A549 (cell line): ENCODE measurements at regions not wholly inside any gene's neighbourhood (a gene's known extent, or its start where the extent isn't known, plus 50 kb on each side); places are given as distances from the start of the nearest gene placed in this dataset.

Source experiments
- ATAC-seq, 2 experiments: fragments of 200-7000 bp in 1 of 2; fragments of >200 bp in 1 of 2; cut with Nextera tagmentation in 1 of 2; cut with Tn5 transposase in 1 of 2; 3 replicates each; pipeline versions ENCODE4 v1.8.0 to v1.9.1; 2018 to 2020; ENCODE audit warnings: mild to moderate bottlenecking in 1 of 2, moderate library complexity in 1 of 2
- CTCF ChIA-PET: fragments of 300-600 bp; sonication (Branson Sonifier 250); formaldehyde crosslinking; extraction: SDS; loops from one replicate; lab custom pipeline; 2021; ENCODE audit warnings: antibody characterized with exemption, inconsistent platforms; lab: Yijun Ruan, JAX
- POLR2A ChIA-PET: fragments of 350-600 bp; formaldehyde crosslinking; extraction: SDS; loops from one replicate; lab custom pipeline; 2021; ENCODE audit warnings: antibody characterized with exemption, inconsistent platforms; lab: Yijun Ruan, JAX
- DNase-seq, 2 experiments: peaks; one replicate each; pipeline versions ENCODE4 v3.0.0 to v3.0.0-alpha.2; 2011 to 2016; ENCODE audit warnings: low read depth in 1 of 2, low spot score in 1 of 2
- FAIRE-seq: peaks from 2 replicates; lab custom pipeline; 2011; peaks lifted over from hg19 to GRCh38; lab: Jason Lieb, UNC
- H3K27ac ChIP-seq, 2 experiments: fragments of >200 bp; sonication (Bioruptor Twin); formaldehyde crosslinking; 3 replicates each; pipeline ENCODE4 v1.5.1; 2016 to 2017
- H3K4me1 ChIP-seq: fragments of >200 bp; sonication (Bioruptor Twin); formaldehyde crosslinking; 3 replicates; pipeline ENCODE4 v1.6.1; 2016
- H3K4me2 ChIP-seq: fragments of >200 bp; sonication (Bioruptor Twin); formaldehyde crosslinking; 3 replicates; pipeline ENCODE4 v1.6.1; 2016
- H3K4me3 ChIP-seq: fragments of >200 bp; sonication (Bioruptor Twin); formaldehyde crosslinking; 3 replicates; pipeline ENCODE4 v1.5.1; 2016
- H3K9me3 ChIP-seq: fragments of >200 bp; sonication (Bioruptor Twin); formaldehyde crosslinking; 3 replicates; pipeline ENCODE4 v1.6.1; 2016
- CBX2 ChIP-seq: fragments of 200-600 bp; sonication (generic); IDR thresholded peaks from 2 replicates; pipeline ENCODE4 v1.6.1; 2016; ENCODE audit warnings: low read depth, mild to moderate bottlenecking, borderline replicate concordance
- CEBPB ChIP-seq, 2 experiments: fragments of >200 bp in 1 of 2; sonication (Bioruptor Twin) in 1 of 2; formaldehyde crosslinking in 1 of 2; IDR thresholded peaks; 2 replicates each; pipeline ENCODE4 v1.6.1; 2012 to 2016
- CHD2 ChIP-seq: fragments of 150-350 bp; IDR thresholded peaks from 2 replicates; pipeline ENCODE4 v1.6.1; 2014; ENCODE audit warnings: low read length; ENCODE audit not compliant: partially characterized antibody
- EHF ChIP-seq: fragments of 250-450 bp; sonication (Bioruptor Pico); IDR thresholded peaks from 2 replicates; pipeline ENCODE4 v1.5.0; 2020; ENCODE audit warnings: mild to moderate bottlenecking
- ESRRA ChIP-seq: fragments of 150-350 bp; IDR thresholded peaks from 2 replicates; pipeline ENCODE4 v1.6.1; 2014; ENCODE audit warnings: mild to moderate bottlenecking, low read length, borderline replicate concordance
- FOSB ChIP-seq: fragments of 250-450 bp; sonication (Bioruptor Pico); IDR thresholded peaks from 2 replicates; pipeline ENCODE4 v1.5.0; 2020; ENCODE audit warnings: mild to moderate bottlenecking, moderate library complexity
- FOSL2 ChIP-seq, 2 experiments: fragments of 450-650 bp in 1 of 2; fragments of >200 bp in 1 of 2; sonication (Bioruptor Twin) in 1 of 2; formaldehyde crosslinking; IDR thresholded peaks; 2 replicates each; pipeline versions ENCODE4 v1.5.0 to v1.6.1; 2016 to 2020; ENCODE audit warnings: mild to moderate bottlenecking in 1 of 2, moderate library complexity in 1 of 2
- FOXS1 ChIP-seq: fragments of 250-450 bp; sonication (Bioruptor Pico); IDR thresholded peaks from 2 replicates; pipeline ENCODE4 v1.5.0; 2020; ENCODE audit warnings: mild to moderate bottlenecking, moderate library complexity
- HEYL ChIP-seq: fragments of 250-450 bp; sonication (Bioruptor Pico); IDR thresholded peaks from 2 replicates; pipeline ENCODE4 v1.8.0; 2021; ENCODE audit warnings: mild to moderate bottlenecking, moderate library complexity
- HOXA7 ChIP-seq: fragments of 250-450 bp; sonication (Bioruptor Pico); IDR thresholded peaks from 2 replicates; pipeline ENCODE4 v1.5.0; 2020; ENCODE audit warnings: mild to moderate bottlenecking, moderate library complexity
- KDM1A ChIP-seq: fragments of 200-600 bp; sonication (generic); IDR thresholded peaks from 2 replicates; pipeline ENCODE4 v1.6.1; 2016; ENCODE audit warnings: low read depth, mild to moderate bottlenecking
- KDM5A ChIP-seq: fragments of 200-600 bp; sonication (generic); IDR thresholded peaks from 2 replicates; pipeline ENCODE4 v1.6.1; 2016; ENCODE audit warnings: antibody characterized with exemption, mild to moderate bottlenecking
- MYC ChIP-seq: IDR thresholded peaks from 2 replicates; pipeline ENCODE4 v1.6.1; 2012; ENCODE audit warnings: mild to moderate bottlenecking, inconsistent platforms, low read length, improper control_type of control experiment, borderline replicate concordance
- POLR2A ChIP-seq: IDR thresholded peaks from 2 replicates; pipeline ENCODE4 v1.6.1; 2012; ENCODE audit warnings: mild to moderate bottlenecking, low read length
- POLR2AphosphoS2 ChIP-seq: conservative IDR thresholded peaks from 2 replicates; pipeline ENCODE4 v1.6.1; 2012; ENCODE audit warnings: low read length, improper control_type of control experiment, inconsistent platforms
- RARB ChIP-seq: fragments of 250-450 bp; sonication (Bioruptor Pico); IDR thresholded peaks from 2 replicates; pipeline ENCODE4 v1.8.0; 2021; ENCODE audit warnings: mild to moderate bottlenecking, moderate library complexity
- RNF2 ChIP-seq: fragments of 200-600 bp; sonication (generic); IDR thresholded peaks from 2 replicates; pipeline ENCODE4 v1.6.1; 2016; ENCODE audit warnings: low read depth, mild to moderate bottlenecking, antibody characterized with exemption, moderate library complexity, borderline replicate concordance
- ZFP36 ChIP-seq: fragments of 450-650 bp; IDR thresholded peaks from 2 replicates; pipeline ENCODE4 v1.6.1; 2014; ENCODE audit warnings: borderline replicate concordance; ENCODE audit not compliant: partially characterized antibody
- ZSCAN20 ChIP-seq: fragments of 250-450 bp; sonication (Bioruptor Pico); IDR thresholded peaks from 2 replicates; pipeline ENCODE4 v1.8.0; 2022; ENCODE audit warnings: mild to moderate bottlenecking, moderate library complexity
- WGBS: methylation state at CpG from one replicate; pipeline ENCODE4 v1.1.6; 2017; ENCODE audit errors: missing lambda C conversion rate; 5-methylcytosine and 5-hydroxymethylcytosine counted together
- TF ChIP-seq, protein P1 (sequence below): IDR thresholded peaks from 2 replicates; pipeline ENCODE4 v1.6.1; 2012
- TF ChIP-seq, protein P2 (sequence below): fragments of 450-650 bp; IDR thresholded peaks from 2 replicates; pipeline ENCODE4 v1.6.1; 2014; ENCODE audit warnings: antibody characterized with exemption
- TF ChIP-seq, protein P3 (sequence below): fragments of 150-350 bp; IDR thresholded peaks from 2 replicates; pipeline ENCODE4 v1.6.1; 2014; ENCODE audit warnings: low read depth, mild to moderate bottlenecking, low read length
- TF ChIP-seq, protein P4 (sequence below): fragments of >200 bp; sonication (Bioruptor Twin); formaldehyde crosslinking; IDR thresholded peaks from 3 replicates; pipeline ENCODE4 v1.6.1; 2016
- TF ChIP-seq, protein P5 (sequence below): fragments of >200 bp; sonication (Bioruptor Twin); formaldehyde crosslinking; IDR thresholded peaks from 2 replicates; pipeline ENCODE4 v1.6.1; 2016
- TF ChIP-seq, protein P6 (sequence below): IDR thresholded peaks from 2 replicates; pipeline ENCODE4 v1.6.1; 2012; ENCODE audit warnings: low read depth, borderline replicate concordance
- TF ChIP-seq, protein P7 (sequence below): fragments of 200-600 bp; sonication (generic); IDR thresholded peaks from 2 replicates; pipeline ENCODE4 v1.6.1; 2016; ENCODE audit warnings: antibody characterized with exemption, mild to moderate bottlenecking, moderate library complexity

DNA sequence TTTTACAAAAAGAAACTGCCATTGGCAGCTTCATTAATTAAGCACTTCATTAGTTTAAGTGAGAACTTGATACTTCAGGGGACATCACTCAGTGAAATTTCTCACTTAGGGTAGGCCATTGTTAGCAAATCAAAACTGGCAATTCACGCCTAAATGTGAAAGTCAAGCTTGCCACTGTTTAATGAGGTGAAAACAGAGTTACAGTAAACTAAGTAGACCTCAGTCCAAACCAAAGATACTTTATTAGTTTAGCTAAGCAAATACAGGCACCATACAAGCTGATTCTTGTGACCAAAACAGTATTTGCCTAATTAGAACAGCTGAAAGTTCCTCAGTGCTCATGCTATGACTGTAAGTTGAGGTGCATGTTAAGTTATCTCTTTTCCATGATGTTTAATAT is 176.5 kb upstream of the CPNE8 start:
- POLR2A ChIA-PET, result no interaction called here
- ATAC-seq, result no peak

DNA sequence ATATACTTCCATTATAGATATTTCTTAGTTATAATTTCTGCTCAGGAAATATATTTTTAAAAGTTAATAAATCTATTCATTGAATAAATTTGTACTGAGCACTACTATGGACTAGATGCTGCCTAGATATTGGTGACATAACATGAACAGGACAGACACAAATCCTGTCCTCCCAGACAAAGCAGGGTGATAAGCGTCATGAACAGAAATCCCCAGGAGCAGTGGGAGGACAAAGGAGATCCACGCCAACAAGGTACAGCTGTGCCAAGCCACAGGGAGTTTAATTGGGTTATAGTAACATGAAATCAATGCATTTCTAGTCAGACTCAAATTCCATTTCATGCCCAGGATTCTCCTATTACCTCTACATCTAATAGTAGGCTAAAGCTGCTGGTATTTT is 171.8 kb upstream of the CPNE8 start:
- Histone ChIP-seq H3K4me1 (no peaks in the 10 kb centered on the region), H3K4me2 (no peak overlapping the region), H3K9me3 (no peaks in the 10 kb centered on the region), H3K27ac (no peak overlapping the region), H3K4me3 (no peak overlapping the region)
- 39% methylated on average over 2 of the region's 2 CpGs for WGBS
- CTCF ChIA-PET, result no interaction called here
- FAIRE-seq (no peak), DNase-seq (no peak), ATAC-seq (no peak)
- no peak for TF ChIP-seq POLR2A
- no peak for TF ChIP-seq FOXS1 (CRISPR knock-in tag)
- TF ChIP-seq, protein P1, sequence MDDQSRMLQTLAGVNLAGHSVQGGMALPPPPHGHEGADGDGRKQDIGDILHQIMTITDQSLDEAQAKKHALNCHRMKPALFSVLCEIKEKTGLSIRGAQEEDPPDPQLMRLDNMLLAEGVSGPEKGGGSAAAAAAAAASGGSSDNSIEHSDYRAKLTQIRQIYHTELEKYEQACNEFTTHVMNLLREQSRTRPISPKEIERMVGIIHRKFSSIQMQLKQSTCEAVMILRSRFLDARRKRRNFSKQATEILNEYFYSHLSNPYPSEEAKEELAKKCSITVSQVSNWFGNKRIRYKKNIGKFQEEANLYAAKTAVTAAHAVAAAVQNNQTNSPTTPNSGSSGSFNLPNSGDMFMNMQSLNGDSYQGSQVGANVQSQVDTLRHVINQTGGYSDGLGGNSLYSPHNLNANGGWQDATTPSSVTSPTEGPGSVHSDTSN, result no peak
- no peak for TF ChIP-seq ESRRA
- TF ChIP-seq FOSL2 (IDR thresholded peaks at IDR 0.05), result no peak
- TF ChIP-seq FOSL2 (CRISPR knock-in tag; IDR thresholded peaks at IDR 0.05), result no peak
- TF ChIP-seq FOSB, result no peak
- no peak for TF ChIP-seq CBX2
- no peak for TF ChIP-seq RARB (CRISPR knock-in tag)
- TF ChIP-seq HOXA7 (CRISPR knock-in tag), result no peak
- TF ChIP-seq, protein P2, sequence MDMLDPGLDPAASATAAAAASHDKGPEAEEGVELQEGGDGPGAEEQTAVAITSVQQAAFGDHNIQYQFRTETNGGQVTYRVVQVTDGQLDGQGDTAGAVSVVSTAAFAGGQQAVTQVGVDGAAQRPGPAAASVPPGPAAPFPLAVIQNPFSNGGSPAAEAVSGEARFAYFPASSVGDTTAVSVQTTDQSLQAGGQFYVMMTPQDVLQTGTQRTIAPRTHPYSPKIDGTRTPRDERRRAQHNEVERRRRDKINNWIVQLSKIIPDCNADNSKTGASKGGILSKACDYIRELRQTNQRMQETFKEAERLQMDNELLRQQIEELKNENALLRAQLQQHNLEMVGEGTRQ, result no peak
- TF ChIP-seq, protein P3, sequence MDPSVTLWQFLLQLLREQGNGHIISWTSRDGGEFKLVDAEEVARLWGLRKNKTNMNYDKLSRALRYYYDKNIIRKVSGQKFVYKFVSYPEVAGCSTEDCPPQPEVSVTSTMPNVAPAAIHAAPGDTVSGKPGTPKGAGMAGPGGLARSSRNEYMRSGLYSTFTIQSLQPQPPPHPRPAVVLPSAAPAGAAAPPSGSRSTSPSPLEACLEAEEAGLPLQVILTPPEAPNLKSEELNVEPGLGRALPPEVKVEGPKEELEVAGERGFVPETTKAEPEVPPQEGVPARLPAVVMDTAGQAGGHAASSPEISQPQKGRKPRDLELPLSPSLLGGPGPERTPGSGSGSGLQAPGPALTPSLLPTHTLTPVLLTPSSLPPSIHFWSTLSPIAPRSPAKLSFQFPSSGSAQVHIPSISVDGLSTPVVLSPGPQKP, result no peak
- no peak for TF ChIP-seq HEYL (CRISPR knock-in tag)
- no peak for TF ChIP-seq KDM5A
- TF ChIP-seq, protein P4, sequence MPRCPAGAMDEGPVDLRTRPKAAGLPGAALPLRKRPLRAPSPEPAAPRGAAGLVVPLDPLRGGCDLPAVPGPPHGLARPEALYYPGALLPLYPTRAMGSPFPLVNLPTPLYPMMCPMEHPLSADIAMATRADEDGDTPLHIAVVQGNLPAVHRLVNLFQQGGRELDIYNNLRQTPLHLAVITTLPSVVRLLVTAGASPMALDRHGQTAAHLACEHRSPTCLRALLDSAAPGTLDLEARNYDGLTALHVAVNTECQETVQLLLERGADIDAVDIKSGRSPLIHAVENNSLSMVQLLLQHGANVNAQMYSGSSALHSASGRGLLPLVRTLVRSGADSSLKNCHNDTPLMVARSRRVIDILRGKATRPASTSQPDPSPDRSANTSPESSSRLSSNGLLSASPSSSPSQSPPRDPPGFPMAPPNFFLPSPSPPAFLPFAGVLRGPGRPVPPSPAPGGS, result no peak
- TF ChIP-seq EHF (CRISPR knock-in tag), result no peak
- TF ChIP-seq ZFP36, result no peak
- TF ChIP-seq, protein P5, sequence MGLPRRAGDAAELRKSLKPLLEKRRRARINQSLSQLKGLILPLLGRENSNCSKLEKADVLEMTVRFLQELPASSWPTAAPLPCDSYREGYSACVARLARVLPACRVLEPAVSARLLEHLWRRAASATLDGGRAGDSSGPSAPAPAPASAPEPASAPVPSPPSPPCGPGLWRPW, result no peak
- TF ChIP-seq KDM1A, result no peak
- POLR2A ChIA-PET, result no interaction called here

More for the DNA sequence above, 176.5 kb upstream of the CPNE8 start:
- no peaks in the 10 kb centered on the region for H3K9me3 ChIP-seq
- FAIRE-seq (no peak), DNase-seq (no peak)
- H3K4me1 ChIP-seq, result no peaks in the 10 kb centered on the region
- TF ChIP-seq FOSL2 (IDR thresholded peaks at IDR 0.05) (no peak), FOSL2 (CRISPR knock-in tag; IDR thresholded peaks at IDR 0.05) (no peak), CHD2 (no peak), RNF2 (no peak), ZSCAN20 (CRISPR knock-in tag) (no peak), POLR2A (no peak), CEBPB (IDR thresholded peaks at IDR 0.05) (no peak), POLR2AphosphoS2 (no peak), HEYL (CRISPR knock-in tag) (no peak), MYC (no peak)
- TF ChIP-seq, protein P6, sequence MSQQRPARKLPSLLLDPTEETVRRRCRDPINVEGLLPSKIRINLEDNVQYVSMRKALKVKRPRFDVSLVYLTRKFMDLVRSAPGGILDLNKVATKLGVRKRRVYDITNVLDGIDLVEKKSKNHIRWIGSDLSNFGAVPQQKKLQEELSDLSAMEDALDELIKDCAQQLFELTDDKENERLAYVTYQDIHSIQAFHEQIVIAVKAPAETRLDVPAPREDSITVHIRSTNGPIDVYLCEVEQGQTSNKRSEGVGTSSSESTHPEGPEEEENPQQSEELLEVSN, result no peak
- TF ChIP-seq, protein P7, sequence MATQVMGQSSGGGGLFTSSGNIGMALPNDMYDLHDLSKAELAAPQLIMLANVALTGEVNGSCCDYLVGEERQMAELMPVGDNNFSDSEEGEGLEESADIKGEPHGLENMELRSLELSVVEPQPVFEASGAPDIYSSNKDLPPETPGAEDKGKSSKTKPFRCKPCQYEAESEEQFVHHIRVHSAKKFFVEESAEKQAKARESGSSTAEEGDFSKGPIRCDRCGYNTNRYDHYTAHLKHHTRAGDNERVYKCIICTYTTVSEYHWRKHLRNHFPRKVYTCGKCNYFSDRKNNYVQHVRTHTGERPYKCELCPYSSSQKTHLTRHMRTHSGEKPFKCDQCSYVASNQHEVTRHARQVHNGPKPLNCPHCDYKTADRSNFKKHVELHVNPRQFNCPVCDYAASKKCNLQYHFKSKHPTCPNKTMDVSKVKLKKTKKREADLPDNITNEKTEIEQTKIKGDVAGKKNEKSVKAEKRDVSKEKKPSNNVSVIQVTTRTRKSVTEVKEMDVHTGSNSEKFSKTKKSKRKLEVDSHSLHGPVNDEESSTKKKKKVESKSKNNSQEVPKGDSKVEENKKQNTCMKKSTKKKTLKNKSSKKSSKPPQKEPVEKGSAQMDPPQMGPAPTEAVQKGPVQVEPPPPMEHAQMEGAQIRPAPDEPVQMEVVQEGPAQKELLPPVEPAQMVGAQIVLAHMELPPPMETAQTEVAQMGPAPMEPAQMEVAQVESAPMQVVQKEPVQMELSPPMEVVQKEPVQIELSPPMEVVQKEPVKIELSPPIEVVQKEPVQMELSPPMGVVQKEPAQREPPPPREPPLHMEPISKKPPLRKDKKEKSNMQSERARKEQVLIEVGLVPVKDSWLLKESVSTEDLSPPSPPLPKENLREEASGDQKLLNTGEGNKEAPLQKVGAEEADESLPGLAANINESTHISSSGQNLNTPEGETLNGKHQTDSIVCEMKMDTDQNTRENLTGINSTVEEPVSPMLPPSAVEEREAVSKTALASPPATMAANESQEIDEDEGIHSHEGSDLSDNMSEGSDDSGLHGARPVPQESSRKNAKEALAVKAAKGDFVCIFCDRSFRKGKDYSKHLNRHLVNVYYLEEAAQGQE, result no peak
- TF ChIP-seq, protein P1, result no peak
- TF ChIP-seq, all 56 proteins: peak for 0
- no peak overlapping the region for H3K4me3 ChIP-seq
- CTCF ChIA-PET, result no interaction called here
- H3K4me2 ChIP-seq, result no peak overlapping the region
- WGBS, result 70% methylated on average over 1 of the region's 1 CpG
- H3K27ac ChIP-seq, result no peak overlapping the region
